ENCODE measurements at regions not wholly inside any gene's neighbourhood (a gene's known extent, or its start where the extent isn't known, plus 50 kb on each side); places are given as distances from the start of the nearest gene placed in this dataset.

- Histone ChIP-seq H2AFZ (ENCODE audit: low read length) (no peak overlapping the region), H3K4me1 (ENCODE audit: insufficient read depth, low read length, severe bottlenecking) (no peaks in the 10 kb centered on the region), H3K9me3 (ENCODE audit: low read length) (no peaks in the 10 kb centered on the region), H3K9me2 (ENCODE audit: low read depth, low read length) (no peaks in the 10 kb centered on the region), H3K27me3 (ENCODE audit: insufficient read depth, low read length) (no peaks in the 10 kb centered on the region), H3K36me3 (ENCODE audit: insufficient read depth, low read length) (no peaks in the 10 kb centered on the region), H3K4me2 (ENCODE audit: low read length) (no peak overlapping the region), H3F3A (ENCODE audit: insufficient read depth, low read length) (no peaks in the 10 kb centered on the region), H4K20me1 (ENCODE audit: insufficient read depth, low read length) (no peaks in the 10 kb centered on the region), H3K9ac (ENCODE audit: low read length) (no peak overlapping the region), H3K79me2 (ENCODE audit: insufficient read depth, low read length) (no peaks in the 10 kb centered on the region), H3K4me3 (ENCODE audit: low read depth, low read length, poor library complexity, severe bottlenecking) (no peak overlapping the region), H3K27ac (ENCODE audit: low read depth, low read length, poor library complexity, severe bottlenecking) (no peak overlapping the region)
- TF ChIP-seq CTCF (IDR thresholded peaks at IDR 0.05; ENCODE audit: low read length) = no peak
- no peak for TF ChIP-seq EZH2 (IDR thresholded peaks at IDR 0.05; ENCODE audit: borderline replicate concordance, low read length)
Observed at GRCh38 chr21:40972151-40972550, 125.2 kb upstream of the DSCAM start.

GRCh38 chr21:40976198-40977109 is 129.5 kb upstream of the DSCAM start:
- H3K9ac ChIP-seq (ENCODE audit: low read length) = no peak overlapping the region
- no peak overlapping the region for H2AFZ ChIP-seq (ENCODE audit: low read length)
- no peaks in the 10 kb centered on the region for H3F3A ChIP-seq (ENCODE audit: insufficient read depth, low read length)
- H3K36me3 ChIP-seq (ENCODE audit: insufficient read depth, low read length) = no peaks in the 10 kb centered on the region
- H3K27ac ChIP-seq (ENCODE audit: low read depth, low read length, poor library complexity, severe bottlenecking) = no peak overlapping the region
- no peak overlapping the region for H3K4me2 ChIP-seq (ENCODE audit: low read length)
- no peaks in the 10 kb centered on the region for H3K9me2 ChIP-seq (ENCODE audit: low read depth, low read length)
- TF ChIP-seq EZH2 (IDR thresholded peaks at IDR 0.05; ENCODE audit: borderline replicate concordance, low read length) (no peak), CTCF (IDR thresholded peaks at IDR 0.05; ENCODE audit: low read length) (no peak)
- H3K4me3 ChIP-seq (ENCODE audit: low read depth, low read length, poor library complexity, severe bottlenecking) = no peak overlapping the region
- H4K20me1 ChIP-seq (ENCODE audit: insufficient read depth, low read length) = no peaks in the 10 kb centered on the region
- H3K79me2 ChIP-seq (ENCODE audit: insufficient read depth, low read length) = no peaks in the 10 kb centered on the region
- H3K9me3 ChIP-seq (ENCODE audit: low read length) = no peaks in the 10 kb centered on the region
- H3K4me1 ChIP-seq (ENCODE audit: insufficient read depth, low read length, severe bottlenecking) = no peaks in the 10 kb centered on the region
- H3K27me3 ChIP-seq (ENCODE audit: insufficient read depth, low read length) = no peaks in the 10 kb centered on the region

GRCh38 chr21:40985370-40985769 is 138.4 kb upstream of the DSCAM start:
- H3K27me3 ChIP-seq (ENCODE audit: insufficient read depth, low read length) = no peaks in the 10 kb centered on the region
- H4K20me1 ChIP-seq (ENCODE audit: insufficient read depth, low read length) = no peaks in the 10 kb centered on the region
- H2AFZ ChIP-seq (ENCODE audit: low read length) = no peak overlapping the region
- H3K9me3 ChIP-seq (ENCODE audit: low read length) = no peaks in the 10 kb centered on the region
- H3F3A ChIP-seq (ENCODE audit: insufficient read depth, low read length) = no peaks in the 10 kb centered on the region
- no peaks in the 10 kb centered on the region for H3K79me2 ChIP-seq (ENCODE audit: insufficient read depth, low read length)
- H3K4me1 ChIP-seq (ENCODE audit: insufficient read depth, low read length, severe bottlenecking) = no peaks in the 10 kb centered on the region
- no peak overlapping the region for H3K4me2 ChIP-seq (ENCODE audit: low read length)
- TF ChIP-seq EZH2 (IDR thresholded peaks at IDR 0.05; ENCODE audit: borderline replicate concordance, low read length) (no peak), CTCF (IDR thresholded peaks at IDR 0.05; ENCODE audit: low read length) (no peak)
- no peaks in the 10 kb centered on the region for H3K36me3 ChIP-seq (ENCODE audit: insufficient read depth, low read length)
- H3K27ac ChIP-seq (ENCODE audit: low read depth, low read length, poor library complexity, severe bottlenecking) = no peak overlapping the region
- no peak overlapping the region for H3K9ac ChIP-seq (ENCODE audit: low read length)
- H3K4me3 ChIP-seq (ENCODE audit: low read depth, low read length, poor library complexity, severe bottlenecking) = no peak overlapping the region
- H3K9me2 ChIP-seq (ENCODE audit: low read depth, low read length) = no peaks in the 10 kb centered on the region
